CD14-positive monocyte (primary cell): ENCODE measurements at regions not wholly inside any gene's neighbourhood (a gene's known extent, or its start where the extent isn't known, plus 50 kb on each side); places are given as distances from the start of the nearest gene placed in this dataset.

Source experiments
- DNase-seq, 3 donors: peaks; one replicate each; pipeline ENCODE4 v3.0.0-alpha.2; 2011 to 2022
- H2AFZ ChIP-seq: 2 replicates; pipeline ENCODE4 v1.6.0; 2012; ENCODE audit warnings: mild to moderate bottlenecking, low read depth, low read length, inconsistent platforms; ENCODE audit not compliant: insufficient read depth, poor library complexity, severe bottlenecking
- H3K27ac ChIP-seq, 2 donors: 1 replicate in 1 of 2; 2 replicates in 1 of 2; pipeline ENCODE4 v1.5.1; 2012 to 2013; ENCODE audit warnings: low read length in 2 of 2, control low read depth in 1 of 2, inconsistent platforms in 1 of 2, low read depth in 1 of 2, mild to moderate bottlenecking in 1 of 2
- H3K27me3 ChIP-seq, 2 donors: one replicate each; pipeline versions ENCODE4 v1.6.0 to v1.6.1; 2011 to 2013; ENCODE audit warnings: low read length in 2 of 2; ENCODE audit not compliant: control insufficient read depth in 2 of 2, insufficient read depth in 2 of 2
- H3K36me3 ChIP-seq, 2 donors: replicated peaks in 1 of 2; 1 replicate in 1 of 2; 2 replicates in 1 of 2; pipeline versions ENCODE4 v1.5.1 to v1.6.1; 2012 to 2013; ENCODE audit warnings: low read length in 2 of 2, control low read depth in 1 of 2, inconsistent platforms in 1 of 2, mild to moderate bottlenecking in 1 of 2; ENCODE audit not compliant: insufficient read depth in 2 of 2, control insufficient read depth in 1 of 2
- H3K4me1 ChIP-seq, 2 donors: 1 replicate in 1 of 2; 2 replicates in 1 of 2; pipeline versions ENCODE4 v1.5.1 to v1.6.1; 2012 to 2013; ENCODE audit warnings: low read length in 2 of 2, control low read depth in 1 of 2, inconsistent platforms in 1 of 2, mild to moderate bottlenecking in 1 of 2, moderate library complexity in 1 of 2; ENCODE audit not compliant: insufficient read depth in 2 of 2, control insufficient read depth in 1 of 2
- H3K4me2 ChIP-seq: replicated peaks from 2 replicates; pipeline ENCODE3; 2012; ENCODE audit warnings: low read length, moderate library complexity, mild to moderate bottlenecking; ENCODE audit not compliant: poor library complexity, severe bottlenecking; ENCODE audit errors: extremely low read depth
- H3K4me3 ChIP-seq, 3 experiments: fragments of 200-600 bp in 1 of 3; sonication (generic) in 1 of 3; replicated peaks in 1 of 3; 1 replicate in 2 of 3; 2 replicates in 1 of 3; pipeline ENCODE4 v1.5.1; 2011 to 2013; ENCODE audit warnings: low read length in 3 of 3, mild to moderate bottlenecking in 3 of 3, control low read depth in 2 of 3, low read depth in 2 of 3, inconsistent platforms in 1 of 3, moderate library complexity in 1 of 3
- H3K79me2 ChIP-seq: 2 replicates; pipeline ENCODE4 v1.6.0; 2012; ENCODE audit warnings: mild to moderate bottlenecking, control low read depth, inconsistent platforms, low read length, moderate library complexity; ENCODE audit not compliant: insufficient read depth
- H3K9ac ChIP-seq: 2 replicates; pipeline ENCODE4 v1.6.0; 2017; ENCODE audit warnings: low read length, mild to moderate bottlenecking; ENCODE audit not compliant: insufficient read depth, poor library complexity, severe bottlenecking
- H3K9me3 ChIP-seq, 2 donors: replicated peaks in 1 of 2; 1 replicate in 1 of 2; 2 replicates in 1 of 2; pipeline versions ENCODE4 v1.5.1 to v1.6.1; 2012 to 2013; ENCODE audit warnings: low read length in 2 of 2, control low read depth in 1 of 2; ENCODE audit not compliant: control insufficient read depth in 1 of 2, insufficient read depth in 1 of 2
- H4K20me1 ChIP-seq: 2 replicates; pipeline ENCODE4 v1.6.0; 2012; ENCODE audit warnings: mild to moderate bottlenecking, low read length, control low read depth, moderate library complexity; ENCODE audit not compliant: insufficient read depth
- H3K27ac Mint-ChIP-seq, 7 donors: one replicate each; pipeline ENCODE4 v1.8.0; 2020; ENCODE audit warnings: mild to moderate bottlenecking in 7 of 7, mixed read lengths in 7 of 7, moderate library complexity in 6 of 7, inconsistent platforms in 2 of 7
- H3K27me3 Mint-ChIP-seq, 3 donors: one replicate each; pipeline ENCODE4 v1.8.0; 2021 to 2022; ENCODE audit warnings: low read depth in 3 of 3, mild to moderate bottlenecking in 3 of 3, mixed read lengths in 3 of 3, moderate library complexity in 3 of 3, inconsistent platforms in 1 of 3
- H3K36me3 Mint-ChIP-seq, 2 donors: one replicate each; pipeline ENCODE4 v1.8.0; 2020; ENCODE audit warnings: mixed read lengths in 2 of 2, inconsistent platforms in 1 of 2, mild to moderate bottlenecking in 1 of 2
- H3K4me1 Mint-ChIP-seq: one replicate; pipeline ENCODE4 v1.8.0; 2020; ENCODE audit warnings: mild to moderate bottlenecking, mixed read lengths
- H3K4me3 Mint-ChIP-seq, 2 donors: one replicate each; pipeline ENCODE4 v1.8.0; 2020; ENCODE audit warnings: mild to moderate bottlenecking in 2 of 2, mixed read lengths in 2 of 2, moderate library complexity in 1 of 2
- H3K9me3 Mint-ChIP-seq, 7 donors: one replicate each; pipeline ENCODE4 v1.8.0; 2020 to 2022; ENCODE audit warnings: mixed read lengths in 7 of 7, mild to moderate bottlenecking in 6 of 7, moderate library complexity in 6 of 7, inconsistent platforms in 2 of 7
- CTCF ChIP-seq: fragments of 200-600 bp; IDR thresholded peaks from one replicate; pipeline ENCODE4 v1.8.0; 2022; ENCODE audit warnings: antibody characterized with exemption, mild to moderate bottlenecking
- WGBS: methylation state at CpG from one replicate; pipeline ENCODE4 v1.1.5; 2013; ENCODE audit warnings: missing lambda C conversion rate; ENCODE audit not compliant: insufficient coverage; 5-methylcytosine and 5-hydroxymethylcytosine counted together
- intact Hi-C, 2 donors: fragments of 100-400 bp; cut with micrococcal nuclease; formaldehyde crosslinking; loops; one replicate each; pipeline versions ENCODE4 v1.15.0 to v1.15.1; 2023

- Mint-ChIP-seq H3K4me1 (no peaks in the 10 kb centered on the region), H3K36me3 (no peaks in the 10 kb centered on the region), H3K9me3 (peaks cover 4 to 24% (median 7%) of the 10 kb centered on the region in 7 donors), H3K27ac (no peak overlapping the region), H3K27me3 (no peaks in the 10 kb centered on the region), H3K4me3 (no peak overlapping the region)
- no peak for DNase-seq
- intact Hi-C loops, result no loop called here
- Histone ChIP-seq H3K4me2 (no peak overlapping the region), H3K27me3 (no peaks in the 10 kb centered on the region), H3K4me1 (no peaks in the 10 kb centered on the region), H3K79me2 (no peaks in the 10 kb centered on the region), H3K9me3 (peaks cover 6 to 55% of the 10 kb centered on the region in 2 donors), H3K4me3 (no peak overlapping the region), H3K36me3 (no peaks in the 10 kb centered on the region), H4K20me1 (no peaks in the 10 kb centered on the region), H3K27ac (no peak overlapping the region), H2AFZ (no peak overlapping the region), H3K9ac (no peak overlapping the region)
- 68% methylated on average over 4 of the region's 5 CpGs for WGBS
- TF ChIP-seq CTCF, result no peak
Observed at GRCh38 chr15:25137013-25137412, 182.2 kb downstream of the SNRPN start.

- DNase-seq, result no peak
- no peaks in the 10 kb centered on the region for H3K79me2 ChIP-seq
- intact Hi-C loops, result no loop called here
- no peak overlapping the region for H3K27ac Mint-ChIP-seq
- no peaks in the 10 kb centered on the region for H3K36me3 ChIP-seq
- H3K9me3 Mint-ChIP-seq, result peaks cover 29 to 72% (median 58%) of the 10 kb centered on the region in 7 donors
- no peak for TF ChIP-seq CTCF
- no peaks in the 10 kb centered on the region for H3K36me3 Mint-ChIP-seq
- 100% methylated on average over 8 of the region's 15 CpGs for WGBS
- no peak overlapping the region for H2AFZ ChIP-seq
- H3K4me2 ChIP-seq, result no peak overlapping the region
- no peak overlapping the region for H3K9ac ChIP-seq
- no peaks in the 10 kb centered on the region for H3K4me1 Mint-ChIP-seq
- H3K4me1 ChIP-seq, result no peaks in the 10 kb centered on the region
- no peak overlapping the region for H3K27ac ChIP-seq
- H4K20me1 ChIP-seq, result no peaks in the 10 kb centered on the region
- H3K4me3 ChIP-seq, result no peak overlapping the region
- no peak overlapping the region for H3K4me3 Mint-ChIP-seq
- H3K27me3 Mint-ChIP-seq, result peaks cover 0 to 2% (median 0%) of the 10 kb centered on the region in 3 donors
- no peaks in the 10 kb centered on the region for H3K27me3 ChIP-seq
- peaks cover 63 to 72% of the 10 kb centered on the region in 2 donors for H3K9me3 ChIP-seq
Observed at GRCh38 chr15:25169318-25169717, 214.5 kb downstream of the SNRPN start.
